GM12878 (cell line): ENCODE measurements at regions not wholly inside any gene's neighbourhood (a gene's known extent, or its start where the extent isn't known, plus 50 kb on each side); places are given as distances from the start of the nearest gene placed in this dataset.

Source experiments
- ATAC-seq: fragments of 200-7000 bp; cut with Tn5 transposase; 3 replicates; pipeline ENCODE4 v1.9.1; 2020; ENCODE audit warnings: mild to moderate bottlenecking, moderate library complexity
- BruUV-seq: library from RNA; stranded (reverse); fragments of 400-500 nt; replicated peaks from 2 replicates; lab custom pipeline; 2021; lab: Mats Ljungman, UMichigan
- CTCF ChIA-PET: fragments of 300-600 bp; sonication (Branson Sonifier 250); formaldehyde crosslinking; extraction: SDS; loops from one replicate; lab custom pipeline; 2021; ENCODE audit warnings: inconsistent platforms; lab: Yijun Ruan, JAX
- POLR2A ChIA-PET: fragments of 350-600 bp; formaldehyde crosslinking; extraction: SDS; loops from one replicate; lab custom pipeline; 2021; ENCODE audit warnings: inconsistent platforms; lab: Charles Lee
- RAD21 ChIA-PET: fragments of 300-600 bp; sonication (Branson Sonifier 250); formaldehyde crosslinking; loops from one replicate; lab custom pipeline; 2023; ENCODE audit warnings: antibody characterized with exemption; ENCODE audit not compliant: unreplicated experiment; lab: Charles Lee
- SMC1A ChIA-PET: fragments of 300-600 bp; sonication (Branson Sonifier 250); formaldehyde crosslinking; loops from one replicate; lab custom pipeline; 2023; ENCODE audit not compliant: unreplicated experiment, uncharacterized antibody; lab: Charles Lee
- DNase-seq: peaks from one replicate; pipeline ENCODE4 v3.0.0-alpha.2; 2011; ENCODE audit warnings: low read depth, low spot score
- FAIRE-seq: peaks from 3 replicates; lab custom pipeline; 2011; peaks lifted over from hg19 to GRCh38; lab: Jason Lieb, UNC
- H2AFZ ChIP-seq: 2 replicates; pipeline ENCODE4 v1.6.0; 2011; ENCODE audit warnings: low read depth, low read length, control low read depth; ENCODE audit not compliant: control insufficient read depth
- H3K27ac ChIP-seq: 2 replicates; pipeline ENCODE4 v1.5.1; 2011; ENCODE audit warnings: control low read depth; ENCODE audit not compliant: control insufficient read depth, insufficient read depth
- H3K27me3 ChIP-seq, 2 experiments: replicated peaks in 1 of 2; 2 replicates each; pipeline versions ENCODE4 v1.6.0 to v1.6.1; 2011; ENCODE audit warnings: low read length in 1 of 2; ENCODE audit not compliant: control insufficient read depth in 2 of 2, insufficient read depth in 2 of 2
- H3K36me3 ChIP-seq, 2 experiments: 2 replicates each; pipeline ENCODE4 v1.5.1; 2011; ENCODE audit warnings: low read length in 1 of 2; ENCODE audit not compliant: control insufficient read depth in 2 of 2, insufficient read depth in 2 of 2
- H3K4me1 ChIP-seq: 2 replicates; pipeline ENCODE4 v1.6.1; 2011; ENCODE audit warnings: mild to moderate bottlenecking, low read length, moderate library complexity, mixed read lengths; ENCODE audit not compliant: control insufficient read depth, insufficient read depth
- H3K4me2 ChIP-seq: 2 replicates; pipeline ENCODE4 v1.6.0; 2011; ENCODE audit warnings: control low read depth; ENCODE audit not compliant: control insufficient read depth, insufficient read depth
- H3K4me3 ChIP-seq: fragments of 200-600 bp; sonication (generic); 2 replicates; pipeline ENCODE4 v1.5.1; 2016
- H3K79me2 ChIP-seq: 2 replicates; pipeline ENCODE4 v1.6.0; 2011; ENCODE audit warnings: low read length; ENCODE audit not compliant: control insufficient read depth, insufficient read depth
- H3K9ac ChIP-seq: 2 replicates; pipeline ENCODE4 v1.8.0; 2011; ENCODE audit warnings: low read length, control low read depth, mixed read lengths; ENCODE audit not compliant: control insufficient read depth, insufficient read depth
- H3K9me3 ChIP-seq: replicated peaks from 3 replicates; pipeline ENCODE4 v1.5.1; 2011; ENCODE audit warnings: mild to moderate bottlenecking, low read length; ENCODE audit not compliant: control insufficient read depth, insufficient read depth
- H4K20me1 ChIP-seq: 2 replicates; pipeline ENCODE4 v1.6.0; 2011; ENCODE audit not compliant: control insufficient read depth, insufficient read depth
- ATF2 ChIP-seq: IDR thresholded peaks from 2 replicates; pipeline ENCODE4 v1.6.1; 2012; ENCODE audit warnings: low read length, inconsistent platforms
- KDM1A ChIP-seq: fragments of 200-600 bp; sonication (generic); IDR thresholded peaks from 2 replicates; pipeline ENCODE4 v1.6.1; 2016; ENCODE audit warnings: borderline replicate concordance
- NBN ChIP-seq: fragments of 450-650 bp; IDR thresholded peaks from 2 replicates; pipeline ENCODE4 v1.6.1; 2016
- POU2F2 ChIP-seq: IDR thresholded peaks from 3 replicates; pipeline ENCODE4 v1.6.1; 2011; ENCODE audit warnings: low read depth, mild to moderate bottlenecking, low read length, borderline replicate concordance
- ZNF24 ChIP-seq: fragments of 450-650 bp; IDR thresholded peaks from 2 replicates; pipeline ENCODE4 v1.6.1; 2017; ENCODE audit warnings: antibody characterized with exemption, mild to moderate bottlenecking
- WGBS: methylation state at CpG from one replicate; pipeline ENCODE4 v1.1.6; 2016; ENCODE audit warnings: low lambda C conversion rate; ENCODE audit not compliant: insufficient replicate concordance, insufficient coverage; ENCODE audit errors: missing lambda C conversion rate; 5-methylcytosine and 5-hydroxymethylcytosine counted together
- in situ Hi-C: fragments of 300-500 bp; cut with MboI; formaldehyde crosslinking; loops from 9 replicates; pipeline ENCODE4 v1.14.3; 2018; ENCODE audit warnings: mixed read lengths
- intact Hi-C: fragments of 100-400 bp; cut with micrococcal nuclease; formaldehyde crosslinking; loops from one replicate; pipeline ENCODE4 v1.14.2; 2022; ENCODE audit not compliant: unreplicated experiment
- TF ChIP-seq, protein P1 (sequence below): fragments of 450-650 bp; formaldehyde crosslinking; IDR thresholded peaks from 2 replicates; pipeline ENCODE4 v1.4.0; 2020; ENCODE audit warnings: mild to moderate bottlenecking, moderate library complexity

DNA sequence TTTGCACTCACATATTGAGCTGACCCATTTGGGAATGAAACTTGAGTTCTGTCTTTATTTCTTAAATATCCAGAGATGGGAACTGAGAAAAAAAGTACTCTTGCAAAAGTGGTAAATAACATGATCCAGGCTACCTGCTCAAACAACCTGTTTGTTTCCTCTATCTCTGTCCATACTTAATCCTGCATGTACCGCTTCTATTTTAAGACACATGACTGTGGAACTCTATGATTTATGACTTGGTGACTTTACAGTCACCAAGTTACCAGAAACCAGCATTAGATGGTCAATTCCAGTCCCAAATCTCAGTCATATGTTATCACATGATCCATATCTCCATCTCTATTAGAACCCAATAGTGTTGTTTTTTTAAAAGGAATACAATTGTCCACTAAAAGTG is 606.7 kb downstream of the EPHA5 start:
- FAIRE-seq, result no peak
- intact Hi-C loops, result no loop called here
- no peak for TF ChIP-seq ATF2
- no peak for TF ChIP-seq POU2F2
- no peak for TF ChIP-seq KDM1A
- TF ChIP-seq NBN, result no peak
- TF ChIP-seq ZNF24, result no peak
- TF ChIP-seq, protein P1, sequence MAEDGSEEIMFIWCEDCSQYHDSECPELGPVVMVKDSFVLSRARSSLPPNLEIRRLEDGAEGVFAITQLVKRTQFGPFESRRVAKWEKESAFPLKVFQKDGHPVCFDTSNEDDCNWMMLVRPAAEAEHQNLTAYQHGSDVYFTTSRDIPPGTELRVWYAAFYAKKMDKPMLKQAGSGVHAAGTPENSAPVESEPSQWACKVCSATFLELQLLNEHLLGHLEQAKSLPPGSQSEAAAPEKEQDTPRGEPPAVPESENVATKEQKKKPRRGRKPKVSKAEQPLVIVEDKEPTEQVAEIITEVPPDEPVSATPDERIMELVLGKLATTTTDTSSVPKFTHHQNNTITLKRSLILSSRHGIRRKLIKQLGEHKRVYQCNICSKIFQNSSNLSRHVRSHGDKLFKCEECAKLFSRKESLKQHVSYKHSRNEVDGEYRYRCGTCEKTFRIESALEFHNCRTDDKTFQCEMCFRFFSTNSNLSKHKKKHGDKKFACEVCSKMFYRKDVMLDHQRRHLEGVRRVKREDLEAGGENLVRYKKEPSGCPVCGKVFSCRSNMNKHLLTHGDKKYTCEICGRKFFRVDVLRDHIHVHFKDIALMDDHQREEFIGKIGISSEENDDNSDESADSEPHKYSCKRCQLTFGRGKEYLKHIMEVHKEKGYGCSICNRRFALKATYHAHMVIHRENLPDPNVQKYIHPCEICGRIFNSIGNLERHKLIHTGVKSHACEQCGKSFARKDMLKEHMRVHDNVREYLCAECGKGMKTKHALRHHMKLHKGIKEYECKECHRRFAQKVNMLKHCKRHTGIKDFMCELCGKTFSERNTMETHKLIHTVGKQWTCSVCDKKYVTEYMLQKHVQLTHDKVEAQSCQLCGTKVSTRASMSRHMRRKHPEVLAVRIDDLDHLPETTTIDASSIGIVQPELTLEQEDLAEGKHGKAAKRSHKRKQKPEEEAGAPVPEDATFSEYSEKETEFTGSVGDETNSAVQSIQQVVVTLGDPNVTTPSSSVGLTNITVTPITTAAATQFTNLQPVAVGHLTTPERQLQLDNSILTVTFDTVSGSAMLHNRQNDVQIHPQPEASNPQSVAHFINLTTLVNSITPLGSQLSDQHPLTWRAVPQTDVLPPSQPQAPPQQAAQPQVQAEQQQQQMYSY (CRISPR knock-in tag), result no peak
- TF ChIP-seq, all 136 proteins: peak for 0
- CTCF ChIA-PET, result no interaction called here
- H3K27ac ChIP-seq, result no peak overlapping the region
- H3K9ac ChIP-seq, result no peak overlapping the region
- no peak overlapping the region for H3K4me3 ChIP-seq
- WGBS, result 5% methylated on average over 1 of the region's 1 CpG
- no peak for DNase-seq
- no peaks in the 10 kb centered on the region for H3K36me3 ChIP-seq
- in situ Hi-C loops, result no loop called here
- no peak for ATAC-seq
- H3K4me1 ChIP-seq, result no peaks in the 10 kb centered on the region
- no peak overlapping the region for H3K4me2 ChIP-seq
- no peaks in the 10 kb centered on the region for H4K20me1 ChIP-seq
- RAD21 ChIA-PET, result no interaction called here
- POLR2A ChIA-PET, result no interaction called here
- no peaks in the 10 kb centered on the region for H3K27me3 ChIP-seq
- H3K9me3 ChIP-seq, result no peaks in the 10 kb centered on the region
- H3K79me2 ChIP-seq, result no peaks in the 10 kb centered on the region
- SMC1A ChIA-PET, result no interaction called here
- BruUV-seq, result no TSS peak
- H2AFZ ChIP-seq, result no peak overlapping the region
